Psoas muscle (tissue), 7 donors: ENCODE measurements at regions not wholly inside any gene's neighbourhood (a gene's known extent, or its start where the extent isn't known, plus 50 kb on each side); places are given as distances from the start of the nearest gene placed in this dataset.

Source experiments
- ATAC-seq, 4 donors: fragments of 200-7000 bp; cut with Tn5 transposase; one replicate each; pipeline ENCODE4 v1.9.1; 2020; ENCODE audit warnings: moderate library complexity in 3 of 4, mild to moderate bottlenecking in 2 of 4
- DNase-seq, 2 donors: peaks; one replicate each; pipeline ENCODE4 v3.0.0-alpha.2; 2020
- H3K27ac ChIP-seq: fragments of 200-600 bp; one replicate; pipeline ENCODE4 v1.8.0; 2022
- H3K27me3 ChIP-seq, 3 donors: fragments of 200-600 bp in 1 of 3; one replicate each; pipeline versions ENCODE4 v1.6.1 to v1.8.0; 2013 to 2022; ENCODE audit warnings: low read length in 2 of 3, mild to moderate bottlenecking in 2 of 3, moderate library complexity in 1 of 3; ENCODE audit not compliant: insufficient read depth in 3 of 3
- H3K36me3 ChIP-seq, 2 donors: fragments of 200-600 bp in 1 of 2; one replicate each; pipeline versions ENCODE4 v1.6.1 to v1.8.0; 2013 to 2022; ENCODE audit warnings: low read depth in 1 of 2, mild to moderate bottlenecking in 1 of 2, moderate library complexity in 1 of 2; ENCODE audit not compliant: insufficient read depth in 1 of 2
- H3K4me1 ChIP-seq: fragments of 200-600 bp; one replicate; pipeline ENCODE4 v1.8.0; 2022
- H3K4me3 ChIP-seq: fragments of 200-600 bp; one replicate; pipeline ENCODE4 v1.8.0; 2022; ENCODE audit warnings: mild to moderate bottlenecking
- H3K9me3 ChIP-seq: fragments of 200-600 bp; one replicate; pipeline ENCODE4 v1.8.0; 2022
- CTCF ChIP-seq: fragments of 200-600 bp; IDR thresholded peaks from one replicate; pipeline ENCODE4 v1.8.0; 2022; ENCODE audit warnings: antibody characterized with exemption
- WGBS, 3 donors: extraction: QIAGEN DNeasy Blood & Tissue Kit; methylation state at CpG; one replicate each; pipeline versions ENCODE4 v1.1.6 to v1.1.7; 2013; 5-methylcytosine and 5-hydroxymethylcytosine counted together
- intact Hi-C, 2 donors: fragments of 100-400 bp; cut with DNase I; formaldehyde crosslinking; loops; one replicate each; pipeline versions ENCODE4 v1.11.0 to v1.14.2; 2022
- donor health status: healthy with polysubstance abuse.
- donor health status: DM: no; HTN: no; CAD: no; lungs with moderate emphysema.
- donor health status: Bipolar disorder and iron deficiency.
- donor health status: healthy.
- donor health status: DM: yes; HTN: yes; CAD: no.
- donor health status: DM: no; HTN: no; CAD: no.
- donor health status: DM: yes; HTN: yes; CAD: no.

DNA sequence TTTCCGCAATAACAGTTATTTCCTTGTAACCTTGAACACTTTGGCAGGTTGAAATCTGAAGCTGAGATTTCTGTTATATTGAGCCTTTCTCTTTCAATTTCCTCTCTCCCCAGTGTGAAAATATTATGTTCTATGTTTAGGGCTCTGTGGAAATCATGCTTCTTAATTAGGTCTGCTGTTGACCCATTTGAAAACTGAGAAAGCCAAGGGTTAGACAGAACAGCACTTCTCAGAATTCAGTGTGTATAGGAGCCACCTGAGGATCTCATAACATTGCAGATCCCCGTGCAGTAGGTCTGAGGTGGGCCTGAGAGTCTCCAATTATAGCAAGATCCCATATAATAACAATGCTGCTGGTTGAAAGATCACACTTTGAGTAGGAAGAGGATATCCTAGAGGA lies 230.2 kb upstream of the NT5C1B start:
- Histone ChIP-seq H3K36me3 (no peaks in the 10 kb centered on the region), H3K9me3 (no peaks in the 10 kb centered on the region), H3K27me3 (no peaks in the 10 kb centered on the region), H3K4me3 (no peak overlapping the region), H3K4me1 (peaks cover 5% of the 10 kb centered on the region), H3K27ac (no peak overlapping the region)
- intact Hi-C loops = no loop called here
- ATAC-seq (no peak), DNase-seq (no peak)
- 49 to 82% (median 64%) methylated on average over 2 of the region's 2 CpGs for WGBS, 3 donors
- TF ChIP-seq CTCF = no peak

DNA sequence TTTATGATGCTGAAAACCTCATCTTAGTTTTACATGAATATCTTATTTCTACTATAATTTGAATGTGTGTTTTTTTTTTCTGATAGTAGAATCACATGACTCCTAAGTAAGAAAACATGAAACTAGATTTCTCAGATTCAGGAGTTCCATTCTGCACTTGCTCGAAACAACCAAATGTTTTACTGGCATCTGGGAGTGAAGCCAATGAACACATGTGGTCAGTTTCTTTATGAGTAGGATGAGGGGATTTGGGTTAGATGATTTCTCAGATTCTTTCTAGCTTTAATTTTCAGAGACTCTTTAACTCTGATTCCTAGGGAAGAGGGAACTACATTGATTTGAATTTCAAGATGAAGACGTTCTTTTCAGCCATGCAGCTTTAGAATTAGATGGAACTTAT lies 225.0 kb upstream of the NT5C1B start:
- no peak for ATAC-seq
- WGBS, 3 donors = 53 to 62% (median 57%) methylated on average over 2 of the region's 2 CpGs

DNA sequence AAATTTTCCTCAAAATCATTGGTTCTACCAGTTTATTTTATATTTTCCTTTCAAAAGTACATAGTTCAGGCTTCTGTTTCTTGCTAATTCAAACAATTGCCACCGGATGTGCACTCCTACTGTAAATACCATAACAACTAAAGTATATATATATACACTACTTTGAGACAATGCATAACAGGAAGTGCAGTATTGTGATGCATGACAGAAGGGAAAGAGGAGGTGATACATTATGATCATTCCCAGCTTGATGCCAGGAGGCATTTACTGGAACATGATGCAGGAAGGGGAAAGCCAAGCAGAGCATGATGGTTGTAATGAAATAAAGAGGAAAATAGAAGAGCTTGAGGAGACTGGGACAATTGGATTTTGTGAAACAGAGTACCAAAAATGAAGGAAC lies 215.2 kb upstream of the NT5C1B start:
- 66 to 77% (median 76%) methylated on average over 1 of the region's 1 CpG for WGBS, 3 donors
- DNase-seq = no peak
- Histone ChIP-seq H3K27ac (no peak overlapping the region), H3K9me3 (no peaks in the 10 kb centered on the region), H3K27me3 (no peaks in the 10 kb centered on the region), H3K36me3 (no peaks in the 10 kb centered on the region), H3K4me3 (no peak overlapping the region), H3K4me1 (no peaks in the 10 kb centered on the region)
- TF ChIP-seq CTCF = no peak
- ATAC-seq = no peak
- intact Hi-C loops = no loop called here

More for the DNA sequence above, 225.0 kb upstream of the NT5C1B start:
- no peaks in the 10 kb centered on the region for H3K27me3 ChIP-seq
- DNase-seq = no peak
- H3K4me1 ChIP-seq = no peaks in the 10 kb centered on the region
- intact Hi-C loops = no loop called here
- no peaks in the 10 kb centered on the region for H3K9me3 ChIP-seq
- no peaks in the 10 kb centered on the region for H3K36me3 ChIP-seq
- no peak overlapping the region for H3K4me3 ChIP-seq
- H3K27ac ChIP-seq = no peak overlapping the region
- TF ChIP-seq CTCF = no peak

DNA sequence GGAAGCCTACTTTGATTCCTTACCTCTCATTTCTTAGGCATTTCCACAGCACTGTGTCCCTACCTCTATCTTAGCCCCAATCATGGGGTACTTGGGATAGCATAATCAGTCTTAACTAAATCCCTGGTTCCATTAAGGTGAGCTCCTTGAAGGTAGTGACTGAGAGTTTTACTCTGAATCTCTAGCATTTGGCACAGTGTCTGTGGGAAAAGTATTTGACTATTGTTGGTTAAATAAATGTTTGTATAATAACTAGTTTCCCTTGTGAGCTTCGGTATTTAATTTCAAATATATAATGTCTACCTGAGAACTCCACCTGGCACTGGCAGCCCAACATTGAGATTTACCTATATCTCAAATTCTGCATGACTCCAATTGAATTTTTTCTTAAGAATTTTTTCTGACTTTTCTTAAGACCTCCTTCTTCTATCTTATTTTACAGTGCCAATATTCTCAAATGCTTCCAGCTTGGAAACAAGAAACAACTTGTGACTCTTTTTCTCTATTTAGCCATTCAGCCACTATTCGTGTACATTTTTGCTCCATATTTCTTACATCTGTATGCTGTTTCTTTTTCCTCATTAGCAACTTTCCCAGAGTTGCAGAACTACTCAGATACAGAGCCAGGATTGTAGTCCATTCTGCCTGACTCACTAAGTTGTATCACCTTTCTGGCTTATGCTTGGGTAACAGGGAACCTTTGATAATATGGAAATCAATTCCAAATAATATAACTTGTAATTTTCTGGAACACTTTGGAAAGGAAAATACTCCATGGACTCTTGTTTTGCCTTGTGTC lies 214.0 kb upstream of the NT5C1B start:
- Histone ChIP-seq H3K4me3 (no peak overlapping the region), H3K27ac (no peak overlapping the region), H3K9me3 (no peaks in the 10 kb centered on the region), H3K27me3 (no peaks in the 10 kb centered on the region), H3K36me3 (no peaks in the 10 kb centered on the region), H3K4me1 (no peaks in the 10 kb centered on the region)
- DNase-seq (no peak), ATAC-seq (no peak)
- intact Hi-C loops = no loop called here
- 91 to 92% (median 91%) methylated on average over 2 of the region's 2 CpGs for WGBS, 3 donors
- TF ChIP-seq CTCF = no peak
